SK-N-SH (cell line): ENCODE measurements at regions not wholly inside any gene's neighbourhood (a gene's known extent, or its start where the extent isn't known, plus 50 kb on each side); places are given as distances from the start of the nearest gene placed in this dataset.

ENCODE experiments used
- CTCF ChIA-PET: fragments of 300-600, 350-600 bp; formaldehyde crosslinking; extraction: SDS; loops from one replicate; lab custom pipeline; 2021; lab: Yijun Ruan, JAX
- POLR2A ChIA-PET: fragments of 350-600 bp; sonication (Branson Sonifier 250); formaldehyde crosslinking; extraction: SDS; loops from one replicate; lab custom pipeline; 2020; ENCODE audit warnings: antibody characterized with exemption, inconsistent platforms; lab: Yijun Ruan, JAX
- DNase-seq: peaks from one replicate; pipeline ENCODE4 v3.0.0; 2012
- H2AFZ ChIP-seq: fragments of 200-600 bp; sonication (generic); 2 replicates; pipeline ENCODE4 v1.8.1; 2016; ENCODE audit warnings: antibody characterized with exemption, mild to moderate bottlenecking, low read depth
- H3F3A ChIP-seq: fragments of 200-600 bp; sonication (generic); replicated peaks from 2 replicates; pipeline ENCODE3; 2016; ENCODE audit warnings: antibody characterized with exemption, mild to moderate bottlenecking; ENCODE audit not compliant: insufficient read depth
- H3K27ac ChIP-seq, 2 experiments: fragments of 200-500 bp in 1 of 2; fragments of 200-600 bp in 1 of 2; sonication (Bioruptor generic) in 1 of 2; sonication (generic), shearing (Covaris generic) in 1 of 2; 2 replicates each; pipeline versions ENCODE4 v1.5.1 to v1.6.1; 2014 to 2016; ENCODE audit warnings: low read depth in 2 of 2, inconsistent platforms in 1 of 2, low read length in 1 of 2, mild to moderate bottlenecking in 1 of 2, mixed read lengths in 1 of 2
- H3K27me3 ChIP-seq: fragments of 200-600 bp; sonication (generic), shearing (Covaris generic); 2 replicates; pipeline ENCODE4 v1.6.1; 2016; ENCODE audit warnings: mixed run types; ENCODE audit not compliant: insufficient read depth
- H3K36me3 ChIP-seq, 2 experiments: fragments of 200-500 bp in 1 of 2; fragments of 200-600 bp in 1 of 2; sonication (Bioruptor generic) in 1 of 2; sonication (generic) in 1 of 2; replicated peaks in 1 of 2; 2 replicates each; pipeline versions ENCODE3 to v1.5.1; 2014 to 2016; ENCODE audit warnings: low read length in 1 of 2, mild to moderate bottlenecking in 1 of 2; ENCODE audit not compliant: insufficient read depth in 2 of 2, control insufficient read depth in 1 of 2
- H3K4me1 ChIP-seq, 2 experiments: fragments of 200-500 bp in 1 of 2; fragments of 200-600 bp in 1 of 2; sonication (Bioruptor generic) in 1 of 2; sonication (generic), shearing (Covaris generic) in 1 of 2; 2 replicates each; pipeline versions ENCODE4 v1.5.1 to v1.6.1; 2014 to 2016; ENCODE audit warnings: low read depth in 1 of 2, low read length in 1 of 2, mixed run types in 1 of 2; ENCODE audit not compliant: insufficient read depth in 2 of 2, control insufficient read depth in 1 of 2
- H3K4me2 ChIP-seq: fragments of 200-600 bp; sonication (generic), shearing (Covaris generic); 2 replicates; pipeline ENCODE4 v1.6.1; 2017; ENCODE audit warnings: mixed run types
- H3K4me3 ChIP-seq, 2 experiments: fragments of 200-500 bp in 1 of 2; fragments of 200-600 bp in 1 of 2; sonication (Bioruptor generic) in 1 of 2; sonication (generic), shearing (Covaris generic) in 1 of 2; 2 replicates each; pipeline versions ENCODE4 v1.5.1 to v1.8.1; 2014 to 2016; ENCODE audit warnings: low read depth in 2 of 2, inconsistent platforms in 1 of 2, low read length in 1 of 2, mild to moderate bottlenecking in 1 of 2, mixed read lengths in 1 of 2, moderate library complexity in 1 of 2
- H3K79me2 ChIP-seq: fragments of 200-600 bp; sonication (generic); 2 replicates; pipeline ENCODE4 v1.8.1; 2017; ENCODE audit warnings: mild to moderate bottlenecking; ENCODE audit not compliant: insufficient read depth
- H3K9ac ChIP-seq: fragments of 200-600 bp; sonication (generic); 2 replicates; pipeline ENCODE4 v1.6.1; 2017; ENCODE audit warnings: mixed run types
- H3K9me2 ChIP-seq: fragments of 200-600 bp; sonication (generic); 2 replicates; pipeline ENCODE4 v1.6.1; 2017; ENCODE audit warnings: mixed run types
- H3K9me3 ChIP-seq: fragments of 200-600 bp; sonication (generic); 2 replicates; pipeline ENCODE4 v1.6.1; 2017; ENCODE audit warnings: mixed run types, mild to moderate bottlenecking, moderate library complexity
- H4K20me1 ChIP-seq: fragments of 200-600 bp; sonication (generic); 2 replicates; pipeline ENCODE4 v1.6.1; 2017; ENCODE audit warnings: mild to moderate bottlenecking, mixed run types; ENCODE audit not compliant: insufficient read depth
- CHD2 ChIP-seq: fragments of 150-350 bp; IDR thresholded peaks from 2 replicates; pipeline ENCODE4 v1.6.1; 2018; ENCODE audit warnings: low read length; ENCODE audit not compliant: partially characterized antibody
- EP300 ChIP-seq, 2 experiments: IDR thresholded peaks; 2 replicates each; pipeline versions ENCODE4 v1.4.0 to v1.6.1; 2012; ENCODE audit warnings: borderline replicate concordance in 1 of 2, low read depth in 1 of 2, low read length in 1 of 2
- EZH2phosphoT487 ChIP-seq: fragments of 200-600 bp; sonication (generic); IDR thresholded peaks from 2 replicates; pipeline ENCODE4 v1.6.1; 2017; ENCODE audit warnings: low read depth, mixed run types, mild to moderate bottlenecking, antibody characterized with exemption, moderate library complexity, borderline replicate concordance
- FOSL2 ChIP-seq: IDR thresholded peaks from 2 replicates; pipeline ENCODE4 v1.4.0; 2012; ENCODE audit warnings: low read depth, mild to moderate bottlenecking, moderate library complexity, borderline replicate concordance
- FOXJ3 ChIP-seq: sonication (generic); formaldehyde crosslinking; IDR thresholded peaks from 2 replicates; pipeline ENCODE4 v1.5.1; 2020; ENCODE audit warnings: mild to moderate bottlenecking, missing genetic modification reagents
- GABPA ChIP-seq: IDR thresholded peaks from 2 replicates; pipeline ENCODE4 v1.4.0; 2012; ENCODE audit warnings: low read depth, mild to moderate bottlenecking
- GATA2 ChIP-seq: sonication (generic); formaldehyde crosslinking; IDR thresholded peaks from 2 replicates; pipeline ENCODE4 v1.5.0; 2020; ENCODE audit warnings: mild to moderate bottlenecking, missing genetic modification reagents
- MAX ChIP-seq: IDR thresholded peaks from 2 replicates; pipeline ENCODE4 v1.4.0; 2012; ENCODE audit warnings: low read depth
- NRF1 ChIP-seq: IDR thresholded peaks from 2 replicates; pipeline ENCODE4 v1.6.1; 2012; ENCODE audit warnings: low read depth, mild to moderate bottlenecking, low read length
- PBX3 ChIP-seq: IDR thresholded peaks from 2 replicates; pipeline ENCODE4; 2012
- RAD21 ChIP-seq: IDR thresholded peaks from 2 replicates; pipeline ENCODE4 v1.6.1; 2012; ENCODE audit warnings: mild to moderate bottlenecking, low read length
- RCOR1 ChIP-seq: fragments of 150-350 bp; IDR thresholded peaks from 2 replicates; pipeline ENCODE4 v1.6.1; 2017; ENCODE audit warnings: antibody characterized with exemption, low read length
- REST ChIP-seq: IDR thresholded peaks from 2 replicates; pipeline ENCODE4 v1.6.1; 2012; ENCODE audit warnings: mild to moderate bottlenecking, low read depth, low read length, moderate library complexity
- RXRA ChIP-seq: IDR thresholded peaks from 2 replicates; pipeline ENCODE4 v1.4.0; 2012; ENCODE audit warnings: low read depth, mild to moderate bottlenecking, borderline replicate concordance
- SMC3 ChIP-seq: IDR thresholded peaks from 2 replicates; pipeline ENCODE4 v1.6.1; 2012; ENCODE audit warnings: low read depth, low read length, improper control_type of control experiment
- TAF1 ChIP-seq: IDR thresholded peaks from 2 replicates; pipeline ENCODE4 v1.6.1; 2012; ENCODE audit warnings: low read depth, mild to moderate bottlenecking, low read length, moderate library complexity, borderline replicate concordance
- TCF12 ChIP-seq: IDR thresholded peaks from 2 replicates; pipeline ENCODE4 v1.4.0; 2012
- USF2 ChIP-seq: fragments of 150-350 bp; IDR thresholded peaks from 2 replicates; pipeline ENCODE4 v1.6.1; 2017; ENCODE audit warnings: antibody characterized with exemption, low read length, low read depth, borderline replicate concordance
- YY1 ChIP-seq: IDR thresholded peaks from 2 replicates; pipeline ENCODE4 v1.4.0; 2012; ENCODE audit warnings: low read depth, mild to moderate bottlenecking
- ZBTB33 ChIP-seq: IDR thresholded peaks from 2 replicates; pipeline ENCODE4 v1.4.0; 2012; ENCODE audit warnings: low read depth, borderline replicate concordance
- WGBS: methylation state at CpG from one replicate; pipeline ENCODE4 v1.1.6; 2017; ENCODE audit warnings: low lambda C conversion rate; 5-methylcytosine and 5-hydroxymethylcytosine counted together

GRCh38 chr22:49301398-49302149, 526.1 kb downstream of the BRD1 start (continued):
- TF ChIP-seq MAX (no peak), CHD2 (no peak), EZH2phosphoT487 (no peak), GATA2 (CRISPR knock-in tag) (no peak), ZBTB33 (no peak), TCF12 (no peak)

- H3K4me2 ChIP-seq, result no peak overlapping the region
- CTCF ChIA-PET, result interaction anchor here (1.5 kb wide), 1 partner anchor 255 kb away, joined by 4 read pairs; no protein-coding TSS in a partner anchor
- TF ChIP-seq NRF1 (no peak), EP300 (IDR thresholded peaks at IDR 0.05; ENCODE audit: borderline replicate concordance in 1 of 2, low read depth in 1 of 2, low read length in 1 of 2) (no peak), YY1 (no peak), REST (no peak), GATA2 (CRISPR knock-in tag) (no peak), GABPA (no peak), TAF1 (no peak), PBX3 (no peak), SMC3 (no peak), FOSL2 (no peak), RXRA (no peak), ZBTB33 (no peak), RCOR1 (no peak), RAD21 (no peak), USF2 (no peak), FOXJ3 (CRISPR knock-in tag) (no peak)
These were observed 526.7 kb downstream of the BRD1 start for GRCh38 chr22:49300951-49301397.

More at GRCh38 chr22:49300951-49301397, 526.7 kb downstream of the BRD1 start:
- H3K9me2 ChIP-seq, result no peaks in the 10 kb centered on the region
- 25% methylated on average over 15 of the region's 15 CpGs for WGBS
- H2AFZ ChIP-seq, result no peak overlapping the region
- POLR2A ChIA-PET, result no interaction called here
- H3K27me3 ChIP-seq, result no peaks in the 10 kb centered on the region; the same call in 1 of the 2 replicates
- H3K4me3 ChIP-seq, result no peak overlapping the region
- no peaks in the 10 kb centered on the region for H3K36me3 ChIP-seq
- H4K20me1 ChIP-seq, result no peaks in the 10 kb centered on the region
- no peak for DNase-seq
- no peak overlapping the region for H3K27ac ChIP-seq
- H3F3A ChIP-seq, result no peaks in the 10 kb centered on the region
- peaks cover 0 to 18% of the 10 kb centered on the region in 2 experiments; a peak in 1 of 4 replicates for H3K4me1 ChIP-seq
- no peaks in the 10 kb centered on the region for H3K79me2 ChIP-seq
- H3K9me3 ChIP-seq, result no peaks in the 10 kb centered on the region
- no peak overlapping the region for H3K9ac ChIP-seq
